HepG2 (cell line): ENCODE measurements at regions not wholly inside any gene's neighbourhood (a gene's known extent, or its start where the extent isn't known, plus 50 kb on each side); places are given as distances from the start of the nearest gene placed in this dataset.

Experiments
- ATAC-seq: fragments of 200-7000 bp; cut with Tn5 transposase; 3 replicates; pipeline ENCODE4 v1.9.1; 2020; ENCODE audit warnings: mild to moderate bottlenecking, moderate library complexity
- BruUV-seq: library from RNA; stranded (reverse); fragments of 400-500 nt; replicated peaks from 2 replicates; lab custom pipeline; 2021; lab: Mats Ljungman, UMichigan
- CTCF ChIA-PET: fragments of 300-600 bp; formaldehyde crosslinking; extraction: SDS; loops from one replicate; lab custom pipeline; 2021; ENCODE audit warnings: low total read pairs, inconsistent platforms, low intra/inter-chr PET ratio; lab: Yijun Ruan, JAX
- POLR2A ChIA-PET: fragments of 350-600 bp; sonication (Branson Sonifier 250); formaldehyde crosslinking; loops from one replicate; lab custom pipeline; 2020; ENCODE audit warnings: antibody characterized with exemption, inconsistent platforms; lab: Yijun Ruan, JAX
- DNase-seq: peaks from one replicate; pipeline ENCODE4 v3.0.0-alpha.2; 2015; ENCODE audit warnings: low spot score
- FAIRE-seq: peaks from 3 replicates; lab custom pipeline; 2011; peaks lifted over from hg19 to GRCh38; lab: Jason Lieb, UNC
- H2AFZ ChIP-seq: one replicate; pipeline ENCODE4 v1.6.1; 2011; ENCODE audit warnings: low read length, inconsistent platforms
- H3K27ac ChIP-seq: fragments of 300-600 bp; 3 replicates; pipeline ENCODE4 v1.8.0; 2011; ENCODE audit warnings: mixed run types, mild to moderate bottlenecking, mixed read lengths, low read length, inconsistent platforms; ENCODE audit not compliant: insufficient read depth; ENCODE audit errors: extremely low read length
- H3K27me3 ChIP-seq, 2 experiments: fragments of 200-600 bp in 1 of 2; 2 replicates in 1 of 2; 3 replicates in 1 of 2; pipeline versions ENCODE4 v1.6.0 to v1.8.0; 2011; ENCODE audit warnings: low read length in 2 of 2, mild to moderate bottlenecking in 2 of 2, moderate library complexity in 2 of 2, inconsistent platforms in 1 of 2; ENCODE audit not compliant: insufficient read depth in 2 of 2, control insufficient read depth in 1 of 2
- H3K36me3 ChIP-seq, 2 experiments: fragments of 200-600 bp in 1 of 2; replicated peaks in 1 of 2; 2 replicates in 1 of 2; 3 replicates in 1 of 2; pipeline versions ENCODE4 v1.5.1 to v1.8.0; 2011; ENCODE audit warnings: low read length in 2 of 2, inconsistent platforms in 1 of 2; ENCODE audit not compliant: insufficient read depth in 2 of 2, control insufficient read depth in 1 of 2
- H3K4me1 ChIP-seq: 2 replicates; pipeline ENCODE4 v1.5.1; 2012; ENCODE audit warnings: low read length, inconsistent platforms; ENCODE audit not compliant: insufficient read depth
- H3K4me2 ChIP-seq: 2 replicates; pipeline ENCODE4 v1.6.0; 2011; ENCODE audit warnings: low read depth, low read length, inconsistent platforms
- H3K4me3 ChIP-seq, 3 experiments: fragments of 200-600 bp in 1 of 3; sonication (generic), shearing (Covaris generic) in 1 of 3; replicated peaks in 1 of 3; 2 replicates each; pipeline ENCODE4 v1.5.1; 2011 to 2016; ENCODE audit warnings: low read length in 3 of 3, inconsistent platforms in 2 of 3, low read depth in 2 of 3, mild to moderate bottlenecking in 2 of 3, control low read depth in 1 of 3, mixed read lengths in 1 of 3; ENCODE audit not compliant: insufficient read depth in 1 of 3
- H3K79me2 ChIP-seq: one replicate; pipeline ENCODE4 v1.6.1; 2011; ENCODE audit warnings: low read length, inconsistent platforms; ENCODE audit not compliant: insufficient read depth
- H3K9ac ChIP-seq: 2 replicates; pipeline ENCODE4 v1.6.0; 2011; ENCODE audit warnings: mild to moderate bottlenecking, low read depth, low read length, inconsistent platforms; ENCODE audit not compliant: insufficient read depth
- H3K9me3 ChIP-seq: 2 replicates; pipeline ENCODE4 v1.5.1; 2012; ENCODE audit warnings: mild to moderate bottlenecking, low read length
- H4K20me1 ChIP-seq: 2 replicates; pipeline ENCODE4 v1.6.0; 2011; ENCODE audit warnings: inconsistent platforms, mild to moderate bottlenecking, low read length, moderate library complexity; ENCODE audit not compliant: insufficient read depth
- BRD4 ChIP-seq: sonication (generic); formaldehyde crosslinking; IDR thresholded peaks from 2 replicates; pipeline ENCODE4 v1.4.0; 2020; ENCODE audit warnings: missing genetic modification reagents
- DMAP1 ChIP-seq: IDR thresholded peaks from 2 replicates; pipeline ENCODE4 v1.6.1; 2016
- DNMT3B ChIP-seq: conservative IDR thresholded peaks from 2 replicates; pipeline ENCODE4 v1.6.1; 2016; ENCODE audit warnings: missing biosample characterization, control low read depth
- FOSL2 ChIP-seq: sonication (generic); formaldehyde crosslinking; IDR thresholded peaks from 2 replicates; pipeline ENCODE4 v1.4.0; 2020; ENCODE audit warnings: missing genetic modification reagents
- MEF2D ChIP-seq: sonication (generic); formaldehyde crosslinking; IDR thresholded peaks from 2 replicates; pipeline ENCODE4 v1.5.1; 2020; ENCODE audit warnings: mild to moderate bottlenecking, missing genetic modification reagents
- MXD4 ChIP-seq: IDR thresholded peaks from 2 replicates; pipeline ENCODE4 v1.6.1; 2016; ENCODE audit warnings: mild to moderate bottlenecking, missing biosample characterization, missing genetic modification reagents
- SMARCE1 ChIP-seq: fragments of 450-650 bp; IDR thresholded peaks from 2 replicates; pipeline ENCODE4 v1.6.1; 2017; ENCODE audit warnings: borderline replicate concordance
- SP140L ChIP-seq: sonication (generic); formaldehyde crosslinking; IDR thresholded peaks from 2 replicates; pipeline ENCODE4 v1.4.0; 2020; ENCODE audit warnings: missing genetic modification reagents, borderline replicate concordance
- SRSF9 ChIP-seq: fragments of 200-400 bp; formaldehyde crosslinking; IDR thresholded peaks from 2 replicates; pipeline ENCODE4 v1.6.1; 2018; ENCODE audit warnings: borderline replicate concordance, mild to moderate bottlenecking, low read depth, low read length; ENCODE audit not compliant: insufficient read depth, poor library complexity, severe bottlenecking
- TSC22D2 ChIP-seq: sonication (generic); formaldehyde crosslinking; IDR thresholded peaks from 2 replicates; pipeline ENCODE4 v1.5.1; 2020; ENCODE audit warnings: missing genetic modification reagents, mild to moderate bottlenecking, borderline replicate concordance
- ZBTB38 ChIP-seq: sonication (generic); formaldehyde crosslinking; IDR thresholded peaks from 2 replicates; pipeline ENCODE4 v1.5.1; 2020; ENCODE audit warnings: mild to moderate bottlenecking, missing genetic modification reagents
- ZFY ChIP-seq: sonication (generic); formaldehyde crosslinking; IDR thresholded peaks from 2 replicates; pipeline ENCODE4 v1.4.0; 2020; ENCODE audit warnings: missing genetic modification reagents
- ZNF138 ChIP-seq: sonication (generic); formaldehyde crosslinking; IDR thresholded peaks from 2 replicates; pipeline ENCODE4 v1.5.0; 2020; ENCODE audit warnings: mild to moderate bottlenecking, low read depth, missing genetic modification reagents
- ZNF24 ChIP-seq: fragments of 450-650 bp; IDR thresholded peaks from 2 replicates; pipeline ENCODE4 v1.6.1; 2017; ENCODE audit warnings: antibody characterized with exemption, mild to moderate bottlenecking
- ZNF34 ChIP-seq: sonication (generic); formaldehyde crosslinking; IDR thresholded peaks from 2 replicates; pipeline ENCODE4 v1.4.0; 2020; ENCODE audit warnings: mild to moderate bottlenecking, missing genetic modification reagents, borderline replicate concordance
- ZNF430 ChIP-seq: sonication (generic); formaldehyde crosslinking; IDR thresholded peaks from 2 replicates; pipeline ENCODE4 v1.9.0; 2021; ENCODE audit warnings: mild to moderate bottlenecking, missing genetic modification reagents
- ZNF75D ChIP-seq: sonication (generic); formaldehyde crosslinking; IDR thresholded peaks from 2 replicates; pipeline ENCODE4 v1.8.1; 2023; ENCODE audit warnings: missing genetic modification reagents, mild to moderate bottlenecking, borderline replicate concordance
- WGBS: methylation state at CpG from one replicate; pipeline ENCODE4 v1.1.6; 2017; ENCODE audit warnings: low lambda C conversion rate; 5-methylcytosine and 5-hydroxymethylcytosine counted together
- in situ Hi-C: cut with HindIII; loops from 2 replicates; pipeline ENCODE4 v1.10.0; 2017; ENCODE audit warnings: low pct_unique_long_range_greater_than_20kb; ENCODE audit not compliant: extremely low pct_ligation_motif_present
- intact Hi-C: fragments of 100-400 bp; cut with micrococcal nuclease; formaldehyde crosslinking; loops from one replicate; pipeline ENCODE4 v1.10.0; 2022; ENCODE audit not compliant: unreplicated experiment
- TF ChIP-seq, protein P1 (sequence below): sonication (generic); formaldehyde crosslinking; IDR thresholded peaks from 2 replicates; pipeline ENCODE4 v1.4.0; 2020; ENCODE audit warnings: missing genetic modification reagents
- TF ChIP-seq, protein P2 (sequence below): sonication (generic); formaldehyde crosslinking; IDR thresholded peaks from 2 replicates; pipeline ENCODE4 v1.5.0; 2020; ENCODE audit warnings: mild to moderate bottlenecking, low read depth, missing genetic modification reagents, borderline replicate concordance

DNA sequence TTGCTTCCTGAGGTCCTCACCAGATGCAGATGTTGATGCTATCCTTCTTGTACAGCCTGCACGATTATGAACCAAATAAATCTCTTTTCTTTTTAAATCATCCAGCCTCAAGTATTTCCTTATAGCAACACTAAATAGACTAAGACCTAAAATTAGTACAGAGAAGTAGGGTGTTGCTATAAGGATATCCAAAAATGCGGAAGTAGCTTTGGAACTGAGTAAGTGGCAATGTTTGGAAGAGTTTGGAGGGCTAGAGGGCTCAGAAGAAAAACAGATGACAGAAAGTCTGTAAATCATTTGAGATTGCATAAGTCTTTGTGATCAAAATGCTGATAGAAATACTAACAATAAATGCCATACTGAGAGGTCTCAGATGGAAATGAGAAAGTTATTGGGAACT lies 894.9 kb downstream of the DIPK2A start:
- TF ChIP-seq, protein P1, sequence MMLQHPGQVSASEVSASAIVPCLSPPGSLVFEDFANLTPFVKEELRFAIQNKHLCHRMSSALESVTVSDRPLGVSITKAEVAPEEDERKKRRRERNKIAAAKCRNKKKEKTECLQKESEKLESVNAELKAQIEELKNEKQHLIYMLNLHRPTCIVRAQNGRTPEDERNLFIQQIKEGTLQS (CRISPR knock-in tag): no peak
- TF ChIP-seq ZNF75D (CRISPR knock-in tag): no peak
- TF ChIP-seq SMARCE1: no peak
- no peak for TF ChIP-seq MXD4 (CRISPR knock-in tag)
- no peak for TF ChIP-seq ZNF24
- intact Hi-C loops: no loop called here
- ChIA-PET POLR2A (no interaction called here), CTCF (no interaction called here)
- in situ Hi-C loops: no loop called here
- 0% methylated on average over 2 of the region's 2 CpGs for WGBS
- Histone ChIP-seq H3K79me2 (no peaks in the 10 kb centered on the region), H3K9me3 (no peaks in the 10 kb centered on the region), H3K9ac (no peak overlapping the region), H3K36me3 (no peaks in the 10 kb centered on the region), H2AFZ (no peak overlapping the region), H3K27me3 (no peaks in the 10 kb centered on the region), H3K27ac (no peak overlapping the region), H3K4me1 (no peaks in the 10 kb centered on the region), H4K20me1 (no peaks in the 10 kb centered on the region), H3K4me3 (no peak overlapping the region), H3K4me2 (no peak overlapping the region)
- no peak for FAIRE-seq
- no peak for DNase-seq
- no TSS peak for BruUV-seq
- no peak for ATAC-seq

DNA sequence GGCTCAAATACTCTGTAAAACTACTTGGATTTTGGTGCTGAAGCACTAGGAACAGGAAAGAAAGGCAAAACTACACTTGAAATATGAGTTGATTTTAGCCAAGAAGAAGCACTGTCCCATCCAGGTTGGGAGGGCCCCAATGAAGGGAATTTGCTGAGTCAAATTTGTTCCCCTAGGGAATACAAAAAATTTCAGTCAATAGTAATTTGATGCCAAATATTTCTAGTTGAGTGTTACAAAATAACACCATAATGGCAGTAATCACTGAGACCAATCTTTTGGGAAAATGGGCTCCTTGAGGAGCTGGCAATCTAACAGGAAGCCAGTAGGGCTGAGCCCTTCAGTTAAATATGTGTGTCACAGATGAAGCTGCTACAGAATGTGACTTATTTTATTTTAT lies 896.9 kb downstream of the DIPK2A start:
- H3K4me1 ChIP-seq: no peaks in the 10 kb centered on the region
- H3K27ac ChIP-seq: no peak overlapping the region
- H3K9ac ChIP-seq: no peak overlapping the region
- no peak overlapping the region for H2AFZ ChIP-seq
- FAIRE-seq (no peak), DNase-seq (no peak), ATAC-seq (no peak)
- intact Hi-C loops (no loop called here), in situ Hi-C loops (no loop called here)
- ChIA-PET POLR2A (no interaction called here), CTCF (no interaction called here)
- H3K4me2 ChIP-seq: no peak overlapping the region
- H4K20me1 ChIP-seq: no peaks in the 10 kb centered on the region
- H3K36me3 ChIP-seq: no peaks in the 10 kb centered on the region
- no peaks in the 10 kb centered on the region for H3K9me3 ChIP-seq
- BruUV-seq: no TSS peak
- H3K4me3 ChIP-seq: no peak overlapping the region
- no peaks in the 10 kb centered on the region for H3K79me2 ChIP-seq
- no peaks in the 10 kb centered on the region for H3K27me3 ChIP-seq
- no peak for TF ChIP-seq SP140L
- no peak for TF ChIP-seq DNMT3B (CRISPR knock-in tag)
- no peak for TF ChIP-seq ZFY
- TF ChIP-seq, protein P2, sequence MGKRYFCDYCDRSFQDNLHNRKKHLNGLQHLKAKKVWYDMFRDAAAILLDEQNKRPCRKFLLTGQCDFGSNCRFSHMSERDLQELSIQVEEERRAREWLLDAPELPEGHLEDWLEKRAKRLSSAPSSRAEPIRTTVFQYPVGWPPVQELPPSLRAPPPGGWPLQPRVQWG (CRISPR knock-in tag): no peak
- TF ChIP-seq FOSL2 (CRISPR knock-in tag): no peak
- no peak for TF ChIP-seq DMAP1
- TF ChIP-seq ZNF34 (CRISPR knock-in tag): no peak
- TF ChIP-seq BRD4 (CRISPR knock-in tag): no peak
- TF ChIP-seq TSC22D2: no peak
- no peak for TF ChIP-seq ZNF138 (CRISPR knock-in tag)
- no peak for TF ChIP-seq SRSF9
- no peak for TF ChIP-seq MEF2D
- TF ChIP-seq ZBTB38 (CRISPR knock-in tag): no peak
- no peak for TF ChIP-seq ZNF430 (CRISPR knock-in tag)
